CD14-positive monocyte (primary cell): ENCODE measurements at regions not wholly inside any gene's neighbourhood (a gene's known extent, or its start where the extent isn't known, plus 50 kb on each side); places are given as distances from the start of the nearest gene placed in this dataset.

Experiments
- DNase-seq, 3 donors: peaks; one replicate each; pipeline ENCODE4 v3.0.0-alpha.2; 2011 to 2022
- H2AFZ ChIP-seq: 2 replicates; pipeline ENCODE4 v1.6.0; 2012; ENCODE audit warnings: mild to moderate bottlenecking, low read depth, low read length, inconsistent platforms; ENCODE audit not compliant: insufficient read depth, poor library complexity, severe bottlenecking
- H3K27ac ChIP-seq, 2 donors: 1 replicate in 1 of 2; 2 replicates in 1 of 2; pipeline ENCODE4 v1.5.1; 2012 to 2013; ENCODE audit warnings: low read length in 2 of 2, control low read depth in 1 of 2, inconsistent platforms in 1 of 2, low read depth in 1 of 2, mild to moderate bottlenecking in 1 of 2
- H3K27me3 ChIP-seq, 2 donors: one replicate each; pipeline versions ENCODE4 v1.6.0 to v1.6.1; 2011 to 2013; ENCODE audit warnings: low read length in 2 of 2; ENCODE audit not compliant: control insufficient read depth in 2 of 2, insufficient read depth in 2 of 2
- H3K36me3 ChIP-seq, 2 donors: replicated peaks in 1 of 2; 1 replicate in 1 of 2; 2 replicates in 1 of 2; pipeline versions ENCODE4 v1.5.1 to v1.6.1; 2012 to 2013; ENCODE audit warnings: low read length in 2 of 2, control low read depth in 1 of 2, inconsistent platforms in 1 of 2, mild to moderate bottlenecking in 1 of 2; ENCODE audit not compliant: insufficient read depth in 2 of 2, control insufficient read depth in 1 of 2
- H3K4me1 ChIP-seq, 2 donors: 1 replicate in 1 of 2; 2 replicates in 1 of 2; pipeline versions ENCODE4 v1.5.1 to v1.6.1; 2012 to 2013; ENCODE audit warnings: low read length in 2 of 2, control low read depth in 1 of 2, inconsistent platforms in 1 of 2, mild to moderate bottlenecking in 1 of 2, moderate library complexity in 1 of 2; ENCODE audit not compliant: insufficient read depth in 2 of 2, control insufficient read depth in 1 of 2
- H3K4me2 ChIP-seq: replicated peaks from 2 replicates; pipeline ENCODE3; 2012; ENCODE audit warnings: low read length, moderate library complexity, mild to moderate bottlenecking; ENCODE audit not compliant: poor library complexity, severe bottlenecking; ENCODE audit errors: extremely low read depth
- H3K4me3 ChIP-seq, 3 experiments: fragments of 200-600 bp in 1 of 3; sonication (generic) in 1 of 3; replicated peaks in 1 of 3; 1 replicate in 2 of 3; 2 replicates in 1 of 3; pipeline ENCODE4 v1.5.1; 2011 to 2013; ENCODE audit warnings: low read length in 3 of 3, mild to moderate bottlenecking in 3 of 3, control low read depth in 2 of 3, low read depth in 2 of 3, inconsistent platforms in 1 of 3, moderate library complexity in 1 of 3
- H3K79me2 ChIP-seq: 2 replicates; pipeline ENCODE4 v1.6.0; 2012; ENCODE audit warnings: mild to moderate bottlenecking, control low read depth, inconsistent platforms, low read length, moderate library complexity; ENCODE audit not compliant: insufficient read depth
- H3K9ac ChIP-seq: 2 replicates; pipeline ENCODE4 v1.6.0; 2017; ENCODE audit warnings: low read length, mild to moderate bottlenecking; ENCODE audit not compliant: insufficient read depth, poor library complexity, severe bottlenecking
- H3K9me3 ChIP-seq, 2 donors: replicated peaks in 1 of 2; 1 replicate in 1 of 2; 2 replicates in 1 of 2; pipeline versions ENCODE4 v1.5.1 to v1.6.1; 2012 to 2013; ENCODE audit warnings: low read length in 2 of 2, control low read depth in 1 of 2; ENCODE audit not compliant: control insufficient read depth in 1 of 2, insufficient read depth in 1 of 2
- H4K20me1 ChIP-seq: 2 replicates; pipeline ENCODE4 v1.6.0; 2012; ENCODE audit warnings: mild to moderate bottlenecking, low read length, control low read depth, moderate library complexity; ENCODE audit not compliant: insufficient read depth
- H3K27ac Mint-ChIP-seq, 7 donors: one replicate each; pipeline ENCODE4 v1.8.0; 2020; ENCODE audit warnings: mild to moderate bottlenecking in 7 of 7, mixed read lengths in 7 of 7, moderate library complexity in 6 of 7, inconsistent platforms in 2 of 7
- H3K27me3 Mint-ChIP-seq, 3 donors: one replicate each; pipeline ENCODE4 v1.8.0; 2021 to 2022; ENCODE audit warnings: low read depth in 3 of 3, mild to moderate bottlenecking in 3 of 3, mixed read lengths in 3 of 3, moderate library complexity in 3 of 3, inconsistent platforms in 1 of 3
- H3K36me3 Mint-ChIP-seq, 2 donors: one replicate each; pipeline ENCODE4 v1.8.0; 2020; ENCODE audit warnings: mixed read lengths in 2 of 2, inconsistent platforms in 1 of 2, mild to moderate bottlenecking in 1 of 2
- H3K4me1 Mint-ChIP-seq: one replicate; pipeline ENCODE4 v1.8.0; 2020; ENCODE audit warnings: mild to moderate bottlenecking, mixed read lengths
- H3K4me3 Mint-ChIP-seq, 2 donors: one replicate each; pipeline ENCODE4 v1.8.0; 2020; ENCODE audit warnings: mild to moderate bottlenecking in 2 of 2, mixed read lengths in 2 of 2, moderate library complexity in 1 of 2
- H3K9me3 Mint-ChIP-seq, 7 donors: one replicate each; pipeline ENCODE4 v1.8.0; 2020 to 2022; ENCODE audit warnings: mixed read lengths in 7 of 7, mild to moderate bottlenecking in 6 of 7, moderate library complexity in 6 of 7, inconsistent platforms in 2 of 7
- WGBS: methylation state at CpG from one replicate; pipeline ENCODE4 v1.1.5; 2013; ENCODE audit warnings: missing lambda C conversion rate; ENCODE audit not compliant: insufficient coverage; 5-methylcytosine and 5-hydroxymethylcytosine counted together
- intact Hi-C, 2 donors: fragments of 100-400 bp; cut with micrococcal nuclease; formaldehyde crosslinking; loops; one replicate each; pipeline versions ENCODE4 v1.15.0 to v1.15.1; 2023
- TF ChIP-seq, protein P1 (sequence below): fragments of 200-600 bp; IDR thresholded peaks from one replicate; pipeline ENCODE4 v1.8.0; 2022; ENCODE audit warnings: antibody characterized with exemption, mild to moderate bottlenecking

DNA sequence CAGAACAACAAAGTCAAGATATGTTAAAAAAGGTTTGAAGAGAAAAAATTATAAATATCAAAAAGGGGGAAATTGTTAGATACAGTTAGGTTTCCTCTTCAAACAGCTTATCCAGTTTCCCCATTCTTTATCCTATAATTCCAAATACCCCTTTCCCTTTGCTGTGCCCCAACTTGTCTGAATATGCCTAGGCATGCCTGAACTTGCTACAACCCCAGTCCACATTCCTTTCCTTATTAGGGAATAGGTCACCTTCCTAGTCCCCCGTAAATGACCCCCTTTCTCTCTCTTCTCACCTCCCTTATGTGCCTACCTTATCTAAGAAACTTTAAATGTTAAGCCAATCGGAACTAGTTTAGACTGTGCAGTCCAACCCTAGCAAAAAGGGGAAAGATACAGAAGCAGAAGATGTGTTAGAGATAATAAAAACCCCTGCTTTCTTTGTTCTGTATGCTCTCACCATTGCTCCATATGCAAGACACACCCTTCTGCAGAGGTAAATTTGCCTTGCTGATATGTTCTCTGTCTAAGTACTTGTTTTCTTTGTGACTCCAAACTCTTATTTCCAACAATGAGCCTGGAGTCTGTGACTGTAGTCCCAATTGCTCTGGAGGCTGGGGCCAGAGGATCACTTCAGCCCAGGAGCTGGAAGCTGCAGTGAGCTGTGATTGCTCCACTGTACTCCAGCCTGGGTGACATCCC lies 810.1 kb downstream of the PLA2G4A start:
- H3K27ac ChIP-seq, result no peak overlapping the region
- H4K20me1 ChIP-seq, result no peaks in the 10 kb centered on the region
- no CpG with 5 or more reads among the region's 2 CpGs for WGBS
- no peaks in the 10 kb centered on the region for H3K4me1 Mint-ChIP-seq
- H3K9me3 Mint-ChIP-seq, result peaks cover 2 to 32% (median 12%) of the 10 kb centered on the region in 7 donors
- DNase-seq, result no peak
- H3K36me3 Mint-ChIP-seq, result no peaks in the 10 kb centered on the region
- H3K4me3 Mint-ChIP-seq, result no peak overlapping the region
- no peaks in the 10 kb centered on the region for H3K79me2 ChIP-seq
- H3K4me2 ChIP-seq, result no peak overlapping the region
- intact Hi-C loops, result no loop called here
- H3K27me3 Mint-ChIP-seq, result peaks cover 0 to 2% (median 0%) of the 10 kb centered on the region in 3 donors
- no peak overlapping the region for H3K27ac Mint-ChIP-seq
- no peak overlapping the region for H3K9ac ChIP-seq
- TF ChIP-seq, protein P1, sequence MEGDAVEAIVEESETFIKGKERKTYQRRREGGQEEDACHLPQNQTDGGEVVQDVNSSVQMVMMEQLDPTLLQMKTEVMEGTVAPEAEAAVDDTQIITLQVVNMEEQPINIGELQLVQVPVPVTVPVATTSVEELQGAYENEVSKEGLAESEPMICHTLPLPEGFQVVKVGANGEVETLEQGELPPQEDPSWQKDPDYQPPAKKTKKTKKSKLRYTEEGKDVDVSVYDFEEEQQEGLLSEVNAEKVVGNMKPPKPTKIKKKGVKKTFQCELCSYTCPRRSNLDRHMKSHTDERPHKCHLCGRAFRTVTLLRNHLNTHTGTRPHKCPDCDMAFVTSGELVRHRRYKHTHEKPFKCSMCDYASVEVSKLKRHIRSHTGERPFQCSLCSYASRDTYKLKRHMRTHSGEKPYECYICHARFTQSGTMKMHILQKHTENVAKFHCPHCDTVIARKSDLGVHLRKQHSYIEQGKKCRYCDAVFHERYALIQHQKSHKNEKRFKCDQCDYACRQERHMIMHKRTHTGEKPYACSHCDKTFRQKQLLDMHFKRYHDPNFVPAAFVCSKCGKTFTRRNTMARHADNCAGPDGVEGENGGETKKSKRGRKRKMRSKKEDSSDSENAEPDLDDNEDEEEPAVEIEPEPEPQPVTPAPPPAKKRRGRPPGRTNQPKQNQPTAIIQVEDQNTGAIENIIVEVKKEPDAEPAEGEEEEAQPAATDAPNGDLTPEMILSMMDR, result no peak
- no peaks in the 10 kb centered on the region for H3K4me1 ChIP-seq
- H3K4me3 ChIP-seq, result no peak overlapping the region
- H3K27me3 ChIP-seq, result no peaks in the 10 kb centered on the region
- H3K9me3 ChIP-seq, result peaks cover 15 to 20% of the 10 kb centered on the region in 2 donors
- no peak overlapping the region for H2AFZ ChIP-seq
- H3K36me3 ChIP-seq, result no peaks in the 10 kb centered on the region

DNA sequence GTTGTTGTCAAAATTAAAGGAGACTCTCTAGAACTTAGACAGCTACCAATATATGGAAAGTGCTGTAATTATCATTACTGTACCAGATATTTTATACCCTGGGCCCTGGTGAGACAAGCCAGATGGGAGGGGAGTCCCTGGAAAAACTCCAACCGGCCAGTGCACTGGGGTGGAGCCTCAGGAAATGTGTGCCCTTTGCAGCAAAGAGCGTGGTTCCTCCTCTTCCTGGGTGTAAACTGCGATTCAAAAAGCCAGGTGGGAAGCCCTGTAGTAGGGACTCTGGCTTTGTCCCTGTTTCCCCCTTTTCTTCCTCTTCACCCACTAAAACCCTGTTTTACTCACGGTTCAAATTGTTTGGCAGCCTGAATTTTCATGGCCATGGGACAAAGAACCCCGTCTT lies 812.3 kb downstream of the PLA2G4A start:
- H3K4me2 ChIP-seq, result no peak overlapping the region
- no peak overlapping the region for H3K27ac Mint-ChIP-seq
- no peaks in the 10 kb centered on the region for H4K20me1 ChIP-seq
- no peak overlapping the region for H3K4me3 ChIP-seq
- no peaks in the 10 kb centered on the region for H3K27me3 ChIP-seq
- H3K27me3 Mint-ChIP-seq, result peaks cover 0 to 2% (median 0%) of the 10 kb centered on the region in 3 donors
- DNase-seq, result no peak
- no peak overlapping the region for H3K27ac ChIP-seq
- no peaks in the 10 kb centered on the region for H3K36me3 ChIP-seq
- TF ChIP-seq, protein P1, result no peak
- no peaks in the 10 kb centered on the region for H3K4me1 ChIP-seq
- H3K36me3 Mint-ChIP-seq, result no peaks in the 10 kb centered on the region
- H3K9me3 Mint-ChIP-seq, result peaks cover 0 to 25% (median 9%) of the 10 kb centered on the region in 7 donors
- H3K79me2 ChIP-seq, result no peaks in the 10 kb centered on the region
- peaks cover 11 to 25% of the 10 kb centered on the region in 2 donors for H3K9me3 ChIP-seq
- H3K4me3 Mint-ChIP-seq, result no peak overlapping the region
- intact Hi-C loops, result no loop called here
- H3K4me1 Mint-ChIP-seq, result no peaks in the 10 kb centered on the region
- WGBS, result 96% methylated on average over 4 of the region's 5 CpGs
- H2AFZ ChIP-seq, result no peak overlapping the region
- no peak overlapping the region for H3K9ac ChIP-seq
